ENCODE measurements at regions not wholly inside any gene's neighbourhood (a gene's known extent, or its start where the extent isn't known, plus 50 kb on each side); places are given as distances from the start of the nearest gene placed in this dataset.

GRCh38 chr18:55748227-55748738 is 160.3 kb upstream of the TCF4 start:
- Histone ChIP-seq H3K27me3 (no peaks in the 10 kb centered on the region), H3K27ac (no peak overlapping the region), H3K9me3 (no peaks in the 10 kb centered on the region), H3K4me3 (no peak overlapping the region), H3K4me1 (no peaks in the 10 kb centered on the region), H3K36me3 (no peaks in the 10 kb centered on the region)
- intact Hi-C loops (cut with DNase I), result no loop called here
- no peak for TF ChIP-seq CTCF (IDR thresholded peaks at IDR 0.05)
- DNase-seq, result no peak
- no peak for ATAC-seq

GRCh38 chr18:55744206-55744605 is 156.2 kb upstream of the TCF4 start:
- no peak for ATAC-seq
- Histone ChIP-seq H3K27ac (no peak overlapping the region), H3K27me3 (no peaks in the 10 kb centered on the region), H3K4me1 (no peaks in the 10 kb centered on the region), H3K4me3 (no peak overlapping the region), H3K36me3 (no peaks in the 10 kb centered on the region), H3K9me3 (no peaks in the 10 kb centered on the region)
- TF ChIP-seq CTCF (IDR thresholded peaks at IDR 0.05), result no peak
- DNase-seq, result no peak
- intact Hi-C loops (cut with DNase I), result no loop called here

GRCh38 chr18:55743736-55744135 is 155.7 kb upstream of the TCF4 start:
- intact Hi-C loops (cut with DNase I), result no loop called here
- H3K4me3 ChIP-seq, result no peak overlapping the region
- no peaks in the 10 kb centered on the region for H3K4me1 ChIP-seq

DNA sequence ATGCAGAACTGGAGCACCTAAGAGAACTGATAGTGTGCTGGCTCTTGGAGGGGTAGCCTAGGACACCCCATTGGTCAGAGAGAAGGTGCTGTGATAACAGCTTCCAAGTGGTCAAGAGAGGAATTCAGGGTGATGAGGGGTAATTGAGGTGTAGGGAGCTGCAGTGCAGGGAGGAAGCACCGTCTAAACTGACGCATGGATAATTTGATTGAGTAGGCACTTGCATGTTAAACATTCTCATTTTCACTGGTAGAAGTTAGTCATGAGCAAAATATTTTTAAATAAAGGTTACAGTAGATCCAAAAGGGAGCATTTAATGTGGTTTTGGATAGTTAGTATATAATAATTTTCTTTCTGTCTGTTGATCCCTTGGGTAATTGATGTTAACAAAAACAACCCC is 155.1 kb upstream of the TCF4 start:
- Histone ChIP-seq H3K27ac (no peak overlapping the region), H3K36me3 (no peaks in the 10 kb centered on the region), H3K9me3 (no peaks in the 10 kb centered on the region), H3K4me3 (no peak overlapping the region), H3K4me1 (no peaks in the 10 kb centered on the region), H3K27me3 (no peaks in the 10 kb centered on the region)
- DNase-seq (no peak), ATAC-seq (no peak)
- TF ChIP-seq CTCF (IDR thresholded peaks at IDR 0.05), result no peak
- intact Hi-C loops (cut with DNase I), result no loop called here

More at GRCh38 chr18:55743736-55744135, 155.7 kb upstream of the TCF4 start:
- no peak for TF ChIP-seq CTCF (IDR thresholded peaks at IDR 0.05)
- Histone ChIP-seq H3K36me3 (no peaks in the 10 kb centered on the region), H3K27me3 (no peaks in the 10 kb centered on the region), H3K9me3 (no peaks in the 10 kb centered on the region), H3K27ac (no peak overlapping the region)
- ATAC-seq, result no peak
- DNase-seq, result no peak

GRCh38 chr18:55739488-55739887 is 151.5 kb upstream of the TCF4 start:
- H3K36me3 ChIP-seq, result no peaks in the 10 kb centered on the region
- no peak for ATAC-seq
- intact Hi-C loops (cut with DNase I), result no loop called here

More at GRCh38 chr18:55739488-55739887, 151.5 kb upstream of the TCF4 start:
- TF ChIP-seq CTCF (IDR thresholded peaks at IDR 0.05), result no peak
- Histone ChIP-seq H3K27ac (no peak overlapping the region), H3K4me3 (no peak overlapping the region), H3K4me1 (no peaks in the 10 kb centered on the region), H3K27me3 (no peaks in the 10 kb centered on the region), H3K9me3 (no peaks in the 10 kb centered on the region)
- DNase-seq, result no peak
